WI38 (cell line): ENCODE measurements at regions not wholly inside any gene's neighbourhood (a gene's known extent, or its start where the extent isn't known, plus 50 kb on each side); places are given as distances from the start of the nearest gene placed in this dataset.

ENCODE experiments used
- H3K4me3 ChIP-seq: 2 replicates; pipeline ENCODE4 v1.5.1; 2011; ENCODE audit warnings: low read depth, mild to moderate bottlenecking, control low read depth, low read length
- CTCF ChIP-seq: IDR thresholded peaks from 2 replicates; pipeline ENCODE4 v1.5.1; 2012; ENCODE audit warnings: low read depth, mild to moderate bottlenecking, control low read depth, low read length

GRCh38 chr6:23910420-23910819 lies 215.6 kb upstream of the NRSN1 start:
- H3K4me3 ChIP-seq, result no peak overlapping the region
- TF ChIP-seq CTCF, result no peak

- no peak overlapping the region for H3K4me3 ChIP-seq
- no peak for TF ChIP-seq CTCF
Observed at GRCh38 chr6:23927935-23928334, 198.1 kb upstream of the NRSN1 start.

- no peak overlapping the region for H3K4me3 ChIP-seq
- no peak for TF ChIP-seq CTCF
Observed at GRCh38 chr6:23929201-23929600, 196.8 kb upstream of the NRSN1 start.

- no peak overlapping the region for H3K4me3 ChIP-seq
- no peak for TF ChIP-seq CTCF
Observed at GRCh38 chr6:23940466-23940865, 185.5 kb upstream of the NRSN1 start.

- no peak for TF ChIP-seq CTCF
- H3K4me3 ChIP-seq, result no peak overlapping the region
Observed at GRCh38 chr6:23951691-23952090, 174.3 kb upstream of the NRSN1 start.

GRCh38 chr6:23952245-23952644 lies 173.8 kb upstream of the NRSN1 start:
- H3K4me3 ChIP-seq, result no peak overlapping the region
- TF ChIP-seq CTCF, result no peak

- H3K4me3 ChIP-seq, result no peak overlapping the region
- no peak for TF ChIP-seq CTCF
Observed at GRCh38 chr6:23953976-23954375, 172.0 kb upstream of the NRSN1 start.
